ENCODE measurements at regions not wholly inside any gene's neighbourhood (a gene's known extent, or its start where the extent isn't known, plus 50 kb on each side); places are given as distances from the start of the nearest gene placed in this dataset.

DNA sequence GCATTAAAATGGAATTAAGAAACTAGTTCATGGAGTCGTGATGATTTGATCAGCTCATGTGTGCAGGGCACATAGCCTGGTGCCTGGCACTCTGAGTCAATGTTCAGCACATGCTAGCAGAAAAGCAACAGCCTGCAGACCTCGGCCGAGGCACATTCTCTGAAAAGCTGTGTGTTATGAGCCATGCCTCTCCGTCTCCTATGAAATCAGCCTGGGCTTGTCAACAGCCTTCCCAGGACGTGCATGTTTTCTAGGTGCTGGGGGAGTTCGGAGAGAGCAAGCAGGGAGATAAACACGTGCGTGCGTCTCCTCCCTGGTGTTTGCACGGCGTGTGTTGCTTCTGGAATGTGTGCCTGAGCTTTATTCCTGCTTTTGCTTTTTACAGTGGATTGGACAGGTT lies 207.8 kb upstream of the KCNG1 start:
- FAIRE-seq (no peak), DNase-seq (ENCODE audit: insufficient read length, low spot score) (no peak)
- TF ChIP-seq POLR2A (IDR thresholded peaks at IDR 0.05; ENCODE audit: low read depth, low read length): no peak

DNA sequence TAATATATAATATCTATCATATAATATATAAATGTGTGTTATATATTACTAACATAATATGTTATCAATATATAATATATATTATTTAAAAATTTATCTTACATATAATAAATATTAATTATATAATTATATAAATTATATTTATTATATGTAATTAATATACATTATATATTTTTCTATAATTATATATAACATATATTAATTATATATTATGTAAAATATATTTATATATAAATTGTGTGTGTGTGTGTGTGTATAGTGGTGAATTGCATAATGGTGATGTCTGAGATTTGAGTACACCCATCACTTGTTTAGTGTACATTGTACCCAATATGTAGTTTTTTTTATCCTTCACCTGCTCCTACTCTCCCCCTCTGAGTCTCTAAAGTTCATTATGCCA lies 205.9 kb upstream of the KCNG1 start:
- FAIRE-seq (no peak), DNase-seq (ENCODE audit: insufficient read length, low spot score) (no peak)
- no peak for TF ChIP-seq POLR2A (IDR thresholded peaks at IDR 0.05; ENCODE audit: low read depth, low read length)

DNA sequence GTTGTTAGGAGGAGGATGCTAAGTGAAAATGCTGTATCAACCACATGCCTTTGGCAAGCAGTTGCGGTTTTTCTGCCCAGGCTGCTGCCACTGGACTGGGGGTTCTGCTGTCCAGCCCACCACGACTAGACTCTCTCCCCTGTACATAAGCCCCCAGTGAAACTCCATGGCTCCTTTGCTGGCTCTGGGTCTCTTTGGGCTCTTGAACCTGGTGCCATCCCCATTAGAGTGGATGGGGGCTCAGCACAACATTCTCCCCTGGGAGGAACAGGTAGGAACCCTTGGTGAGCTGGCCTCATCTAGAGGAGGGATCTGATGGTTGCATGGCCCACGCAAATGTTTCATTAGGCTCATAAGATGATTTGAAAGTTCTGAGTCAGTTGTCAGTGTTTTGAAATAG lies 204.8 kb upstream of the KCNG1 start:
- no peak for TF ChIP-seq POLR2A (IDR thresholded peaks at IDR 0.05; ENCODE audit: low read depth, low read length)
- DNase-seq (ENCODE audit: insufficient read length, low spot score) (no peak), FAIRE-seq (no peak)

DNA sequence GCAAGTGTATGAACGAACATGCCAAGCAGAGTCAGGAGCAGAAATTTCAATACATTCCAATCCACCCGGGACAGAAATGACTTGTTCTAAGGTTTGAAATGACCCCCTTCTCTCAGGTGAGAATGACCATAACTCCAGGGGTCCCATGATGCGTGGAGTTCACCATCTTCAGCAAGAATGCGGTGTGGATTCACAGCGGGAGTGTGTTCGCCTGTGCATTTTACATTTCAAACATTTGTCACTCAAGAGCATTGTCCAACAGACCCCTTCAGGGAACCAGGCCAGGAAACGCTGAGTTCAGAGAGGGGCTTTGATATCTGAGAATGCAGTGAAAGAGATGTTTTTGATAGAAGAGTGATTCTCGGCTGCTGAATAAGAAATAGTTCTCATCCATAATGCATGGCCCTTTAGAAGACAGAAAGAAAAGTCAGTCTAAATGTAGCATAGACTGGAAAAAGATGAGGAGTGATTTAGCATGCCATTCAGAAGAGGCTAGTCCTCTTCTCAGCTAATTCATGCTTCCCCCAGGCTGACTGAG lies 200.3 kb upstream of the KCNG1 start:
- TF ChIP-seq POLR2A (IDR thresholded peaks at IDR 0.05; ENCODE audit: low read depth, low read length): no peak
- FAIRE-seq (no peak), DNase-seq (ENCODE audit: insufficient read length, low spot score) (no peak)

DNA sequence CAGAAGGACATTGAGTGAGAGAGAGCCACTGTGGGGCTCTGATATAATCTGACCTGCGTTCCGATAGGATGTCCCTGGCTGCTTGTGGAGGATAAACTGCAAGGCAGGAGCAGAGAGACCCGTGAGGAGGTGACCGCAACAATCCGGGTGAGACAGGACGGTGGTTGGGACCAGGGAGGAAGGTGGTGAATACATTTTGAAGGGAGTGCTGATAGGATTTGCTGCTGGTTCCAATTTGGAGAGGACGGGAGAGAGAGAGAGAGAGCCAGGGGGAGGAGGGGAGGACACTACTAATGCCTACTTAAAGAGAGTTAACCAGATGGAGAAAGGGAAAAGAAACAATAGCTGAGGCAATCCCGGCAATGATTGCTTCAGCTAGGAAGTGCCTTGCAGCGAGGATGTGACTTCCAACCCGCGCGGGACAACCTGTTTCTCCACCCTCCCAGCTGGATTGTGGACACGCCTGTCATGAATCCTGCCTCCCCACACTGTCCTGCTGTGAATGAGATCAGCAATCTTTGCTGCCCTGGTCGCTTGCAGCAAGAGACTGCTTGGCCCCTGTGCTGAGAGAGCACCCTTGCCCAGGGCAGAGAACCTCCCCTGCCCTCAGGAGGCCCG lies 199.0 kb upstream of the KCNG1 start:
- no peak for TF ChIP-seq POLR2A (IDR thresholded peaks at IDR 0.05; ENCODE audit: low read depth, low read length)
- DNase-seq (ENCODE audit: insufficient read length, low spot score) (peak; percentile 24), FAIRE-seq (no peak)

DNA sequence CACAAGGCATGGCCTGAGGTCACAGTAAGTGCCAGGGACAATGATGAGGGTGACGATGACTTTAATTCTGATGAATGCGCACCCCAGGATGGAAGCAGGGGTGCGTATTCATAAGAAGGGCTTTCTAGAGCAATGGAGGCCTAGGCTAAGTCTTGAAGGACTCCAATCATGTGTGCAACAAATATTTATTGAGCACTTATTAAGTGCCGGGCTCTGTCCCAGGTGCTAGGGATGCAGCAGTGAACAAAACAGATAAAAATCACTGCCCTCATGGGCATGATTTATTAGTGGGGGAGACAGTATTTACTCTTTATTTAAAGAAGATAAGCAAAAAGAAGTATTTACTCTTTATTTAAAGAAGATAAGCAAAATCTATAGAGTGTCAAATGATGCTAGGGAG lies 198.2 kb upstream of the KCNG1 start:
- FAIRE-seq (no peak), DNase-seq (ENCODE audit: insufficient read length, low spot score) (no peak)
- TF ChIP-seq POLR2A (IDR thresholded peaks at IDR 0.05; ENCODE audit: low read depth, low read length): no peak

DNA sequence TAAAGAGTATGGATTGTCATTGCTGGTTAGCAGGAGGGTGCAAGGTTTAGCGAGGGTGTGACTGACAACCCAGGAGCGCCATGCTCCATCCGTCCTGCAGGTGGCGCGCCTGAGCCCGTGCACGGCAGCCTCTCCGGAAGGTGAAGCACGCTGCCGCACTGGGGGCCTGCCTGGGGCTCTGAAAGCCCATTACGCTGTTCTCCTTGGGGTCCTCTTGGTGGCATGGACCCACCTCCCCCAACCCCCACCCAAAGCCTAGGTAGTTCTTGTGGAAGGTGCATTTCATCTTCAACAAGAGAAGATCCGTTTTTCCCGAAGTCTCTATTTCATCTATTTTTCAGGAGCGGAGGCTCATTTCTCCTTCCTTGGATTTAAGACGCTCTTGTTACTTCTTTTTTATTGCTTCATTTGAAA lies 197.4 kb upstream of the KCNG1 start:
- no peak for FAIRE-seq
- no peak for TF ChIP-seq POLR2A (IDR thresholded peaks at IDR 0.05; ENCODE audit: low read depth, low read length)
- DNase-seq (ENCODE audit: insufficient read length, low spot score): peak; percentile 47

DNA sequence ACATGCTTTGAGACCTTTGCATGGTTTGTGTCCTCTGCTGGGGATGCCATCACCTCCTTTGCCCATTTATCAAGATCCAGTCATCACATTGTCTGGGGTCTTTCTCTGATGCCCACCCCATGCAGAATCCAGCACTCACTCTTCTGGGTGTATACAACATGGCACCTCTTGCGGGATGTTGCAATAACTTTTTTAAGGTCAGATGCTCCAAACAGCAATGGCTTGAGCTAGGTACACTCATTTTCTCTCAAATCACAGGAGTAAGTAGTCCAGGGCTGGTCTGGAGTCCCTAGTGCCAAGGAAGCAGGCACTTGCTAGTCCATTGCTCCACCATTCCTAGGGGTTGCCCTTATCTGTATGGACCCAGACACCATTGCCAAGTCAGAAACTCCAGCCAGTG lies 196.6 kb upstream of the KCNG1 start:
- DNase-seq (ENCODE audit: insufficient read length, low spot score) (no peak), FAIRE-seq (no peak)
- no peak for TF ChIP-seq POLR2A (IDR thresholded peaks at IDR 0.05; ENCODE audit: low read depth, low read length)

DNA sequence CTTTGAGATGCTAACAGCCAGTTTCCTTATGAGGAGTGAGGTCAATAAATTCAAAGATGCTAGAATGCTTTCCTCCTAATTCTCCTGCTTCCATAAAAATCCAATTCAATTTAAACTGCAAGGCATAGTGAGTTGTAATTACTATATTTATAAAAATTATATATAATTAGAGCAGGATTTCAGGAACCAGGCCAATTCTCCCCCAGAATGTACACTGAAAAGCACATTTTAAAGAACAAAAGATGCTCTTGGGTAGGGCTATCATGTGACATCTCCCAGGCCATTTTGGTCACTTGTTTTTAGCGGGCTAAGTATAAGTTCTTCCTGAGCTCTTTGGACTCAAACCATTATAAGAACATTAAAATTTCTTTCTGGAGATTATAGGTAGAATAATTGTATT lies 195.7 kb upstream of the KCNG1 start:
- no peak for TF ChIP-seq POLR2A (IDR thresholded peaks at IDR 0.05; ENCODE audit: low read depth, low read length)
- no peak for FAIRE-seq
- no peak for DNase-seq (ENCODE audit: insufficient read length, low spot score)

DNA sequence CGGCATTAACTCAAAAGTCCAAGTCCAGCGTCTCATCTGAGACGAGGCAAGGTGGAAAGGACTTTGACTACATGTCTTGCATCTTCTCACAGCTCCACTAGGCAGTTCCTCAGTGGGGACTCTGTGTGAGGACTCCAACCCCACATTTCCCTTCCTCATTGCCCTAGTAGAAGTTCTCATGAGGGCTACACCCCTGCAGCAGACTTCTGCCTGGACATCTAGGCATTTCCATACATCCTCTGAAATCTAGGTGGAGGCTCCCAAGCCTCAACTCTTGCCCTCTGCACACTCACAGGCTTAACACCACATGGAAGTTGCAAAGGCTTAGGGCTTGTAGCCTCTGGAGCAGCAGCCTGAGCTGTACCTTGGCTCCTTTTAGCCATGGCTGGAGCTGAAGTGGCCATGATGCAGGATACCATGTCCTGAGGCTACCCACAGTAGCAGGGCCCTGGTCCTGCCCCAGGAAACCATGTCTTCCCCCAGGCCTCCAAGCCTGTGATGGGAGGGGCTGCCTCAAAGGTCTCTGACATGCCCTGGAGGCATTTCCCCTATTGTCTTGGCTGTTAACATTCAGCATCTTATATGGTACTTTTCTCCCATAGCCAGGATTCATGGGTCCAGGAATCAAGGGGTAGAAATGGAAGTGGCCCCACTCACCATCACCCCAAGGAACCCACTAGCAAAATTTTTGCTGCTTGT lies 194.6 kb upstream of the KCNG1 start:
- FAIRE-seq: no peak
- no peak for TF ChIP-seq POLR2A (IDR thresholded peaks at IDR 0.05; ENCODE audit: low read depth, low read length)
- no peak for DNase-seq (ENCODE audit: insufficient read length, low spot score)

DNA sequence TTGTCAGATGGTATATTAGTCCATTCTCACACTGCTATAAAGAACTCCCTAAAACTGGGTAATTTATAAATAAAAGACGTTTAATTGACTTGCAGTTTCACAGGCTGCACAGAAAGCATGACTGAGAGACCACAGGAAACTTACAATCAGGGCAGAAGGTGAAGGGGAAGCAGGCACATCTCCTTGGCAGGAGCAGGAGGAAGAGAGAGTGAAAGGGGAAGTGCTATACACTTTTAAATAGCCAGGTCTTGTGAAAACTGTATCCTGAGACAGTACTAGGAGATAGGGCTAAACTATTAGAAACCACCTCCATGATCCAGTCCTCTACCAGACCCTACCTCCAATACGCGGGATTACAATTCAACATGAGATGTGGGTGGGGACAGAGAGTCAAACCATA lies 193.9 kb upstream of the KCNG1 start:
- FAIRE-seq (no peak), DNase-seq (ENCODE audit: insufficient read length, low spot score) (no peak)
- TF ChIP-seq POLR2A (IDR thresholded peaks at IDR 0.05; ENCODE audit: low read depth, low read length): no peak

DNA sequence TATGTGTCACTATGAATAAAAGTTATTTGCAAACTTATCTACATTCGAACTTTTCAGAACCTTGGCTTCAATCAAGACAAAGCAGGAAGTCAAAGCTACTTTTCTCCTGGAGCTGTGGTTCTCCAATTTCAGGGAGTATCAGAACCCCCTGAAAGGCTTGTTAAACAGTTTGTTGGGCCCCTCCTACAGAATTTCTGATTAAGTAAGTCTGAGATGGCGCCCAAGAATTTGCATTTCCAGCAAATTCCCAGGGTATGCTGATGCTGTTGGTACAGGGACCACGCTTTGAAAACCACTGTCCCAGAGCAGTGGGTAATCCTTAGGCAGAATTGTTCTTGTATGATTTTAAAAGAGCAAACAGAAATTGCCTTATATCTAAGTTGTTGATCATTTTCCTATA lies 189.9 kb upstream of the KCNG1 start:
- FAIRE-seq (no peak), DNase-seq (ENCODE audit: insufficient read length, low spot score) (no peak)
- no peak for TF ChIP-seq POLR2A (IDR thresholded peaks at IDR 0.05; ENCODE audit: low read depth, low read length)

DNA sequence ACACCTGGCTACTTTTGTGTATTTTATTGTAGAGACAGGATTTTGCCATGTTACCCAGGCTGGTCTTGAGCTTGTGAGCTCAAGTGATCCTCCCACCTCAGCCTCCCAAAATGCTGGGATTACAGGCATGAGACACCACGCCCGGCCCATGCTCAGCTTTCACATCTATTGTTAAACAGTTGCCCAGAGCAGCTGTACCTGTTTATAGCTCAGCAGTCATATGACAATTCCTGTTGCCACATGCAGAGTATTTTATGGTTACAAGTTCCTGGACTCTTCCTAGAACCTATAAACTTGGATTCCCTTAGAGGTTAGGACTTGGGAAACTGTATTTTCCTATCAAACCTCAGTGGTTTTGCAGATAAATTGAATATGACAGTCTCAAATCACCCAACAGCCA lies 188.3 kb upstream of the KCNG1 start:
- no peak for DNase-seq (ENCODE audit: insufficient read length, low spot score)
- TF ChIP-seq POLR2A (IDR thresholded peaks at IDR 0.05; ENCODE audit: low read depth, low read length): no peak
- no peak for FAIRE-seq

DNA sequence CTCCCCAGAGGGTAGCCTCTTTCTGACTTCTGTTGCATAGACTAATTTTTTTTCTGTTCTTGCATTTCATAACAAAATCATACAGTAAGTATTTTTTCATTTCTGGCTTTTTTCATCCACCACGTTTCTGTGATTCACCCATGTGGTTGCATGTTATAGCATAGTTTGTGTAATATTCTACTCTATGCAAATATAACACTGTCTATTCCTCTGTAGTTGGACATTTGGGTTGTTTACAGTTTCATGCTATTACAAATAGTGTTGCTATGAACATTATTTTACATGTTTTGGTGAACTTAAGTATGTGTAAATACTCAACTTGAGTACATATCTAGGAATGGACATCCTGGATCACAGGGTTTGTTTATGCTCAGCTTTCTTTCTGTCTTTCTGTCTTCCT lies 187.2 kb upstream of the KCNG1 start:
- FAIRE-seq (no peak), DNase-seq (ENCODE audit: insufficient read length, low spot score) (no peak)
- TF ChIP-seq POLR2A (IDR thresholded peaks at IDR 0.05; ENCODE audit: low read depth, low read length): no peak

DNA sequence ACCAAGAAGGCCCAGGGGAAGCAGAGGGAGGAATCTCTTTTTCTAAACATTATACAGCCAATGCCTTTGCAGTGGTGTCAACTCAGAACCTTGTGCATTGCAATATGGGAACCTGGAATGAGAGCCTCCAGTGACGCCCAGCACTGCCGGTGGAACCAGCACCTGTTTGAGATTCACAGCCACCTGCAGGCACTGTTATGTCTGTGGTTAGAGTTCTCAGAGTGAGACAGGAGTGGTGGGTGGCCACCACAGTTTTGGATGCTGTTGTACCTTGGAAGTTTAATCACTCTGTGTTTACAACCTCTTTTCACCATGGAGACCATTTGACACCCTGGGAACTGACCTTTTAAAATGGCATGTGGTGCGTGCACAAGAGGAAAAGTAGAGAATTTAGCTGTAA lies 185.3 kb upstream of the KCNG1 start:
- no peak for TF ChIP-seq POLR2A (IDR thresholded peaks at IDR 0.05; ENCODE audit: low read depth, low read length)
- DNase-seq (ENCODE audit: insufficient read length, low spot score) (no peak), FAIRE-seq (no peak)
